GM19239 (cell line): ENCODE measurements at regions not wholly inside any gene's neighbourhood (a gene's known extent, or its start where the extent isn't known, plus 50 kb on each side); places are given as distances from the start of the nearest gene placed in this dataset.

Experiments used
- DNase-seq: peaks from one replicate; pipeline ENCODE4 v3.0.0; 2011; ENCODE audit warnings: low spot score; ENCODE audit not compliant: insufficient read length
- FAIRE-seq: peaks from 2 replicates; lab custom pipeline; 2011; peaks lifted over from hg19 to GRCh38; lab: Jason Lieb, UNC

GRCh38 chr5:125491986-125492492, 745.6 kb upstream of the ZNF608 start:
- no peak for DNase-seq
- no peak for FAIRE-seq

GRCh38 chr5:125492977-125493376, 746.5 kb upstream of the ZNF608 start:
- FAIRE-seq (no peak), DNase-seq (no peak)

DNA sequence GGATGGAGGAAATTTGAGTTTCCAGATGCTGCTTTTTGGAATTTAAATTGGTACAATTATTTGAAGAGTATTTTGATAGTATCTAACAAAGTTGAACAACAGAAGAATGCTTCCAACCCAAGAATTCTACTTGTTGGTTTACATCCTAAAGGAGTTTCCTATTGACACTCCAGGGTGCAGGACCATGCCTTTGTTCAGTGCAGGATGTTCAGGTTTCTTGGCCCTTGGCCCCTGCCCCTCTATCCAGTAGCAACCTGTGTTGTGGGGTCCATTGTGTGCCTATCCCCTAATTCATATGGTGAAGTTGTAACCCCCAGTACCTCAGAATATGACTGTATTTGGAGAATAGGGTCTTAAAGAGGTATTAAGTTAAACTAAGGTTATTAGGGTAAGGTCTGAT, 750.0 kb upstream of the ZNF608 start:
- DNase-seq = no peak
- no peak for FAIRE-seq

DNA sequence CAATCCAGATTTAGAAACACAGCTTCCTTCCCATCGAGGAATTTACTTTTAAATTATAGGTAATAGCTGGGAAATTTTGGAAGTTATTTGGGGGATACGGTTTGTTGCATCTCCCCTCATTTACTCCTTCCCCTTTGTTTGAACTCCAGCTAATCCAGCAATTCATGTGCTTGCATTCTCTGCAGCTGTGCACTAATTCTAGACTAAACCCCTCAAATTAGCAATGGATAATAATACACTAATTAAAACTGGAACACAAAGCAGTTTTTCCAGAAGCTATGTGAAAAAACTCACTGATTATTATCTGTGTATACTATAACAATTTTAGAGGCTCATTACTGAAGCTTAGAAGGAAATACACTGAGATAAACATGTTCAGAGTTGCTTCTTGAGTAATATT, 751.2 kb upstream of the ZNF608 start:
- no peak for FAIRE-seq
- no peak for DNase-seq

DNA sequence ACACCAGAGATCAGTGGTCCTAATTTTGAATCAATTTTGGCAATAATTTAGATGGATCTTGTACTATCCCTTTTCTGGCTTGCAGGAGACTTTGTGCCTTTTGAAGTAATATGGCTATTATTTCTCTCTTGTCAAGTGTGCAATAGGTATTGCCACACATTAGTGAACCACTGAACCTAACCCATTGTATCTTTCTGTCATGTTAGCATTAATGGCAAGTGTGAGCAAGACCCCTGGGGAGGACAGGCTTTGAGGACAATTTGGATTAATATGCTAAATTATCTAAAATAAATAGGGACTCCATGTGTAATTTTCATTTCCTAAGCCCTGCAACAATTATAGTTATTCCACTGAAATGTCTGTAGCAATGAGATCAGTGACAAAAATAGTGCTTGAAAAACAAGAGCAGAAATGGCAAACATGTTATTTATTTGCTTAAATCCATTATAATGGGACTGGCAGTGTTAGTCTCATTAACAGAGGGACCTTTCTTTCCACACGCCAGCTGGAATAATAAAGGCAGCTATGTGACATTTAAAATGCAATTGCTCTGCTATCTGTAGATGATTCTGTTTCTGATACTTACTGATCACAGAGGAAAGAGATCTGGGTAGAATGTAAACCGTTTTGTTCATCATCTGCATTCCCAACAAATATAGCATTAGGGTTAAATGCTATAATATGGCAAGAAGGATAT, 753.3 kb upstream of the ZNF608 start:
- no peak for DNase-seq
- no peak for FAIRE-seq

DNA sequence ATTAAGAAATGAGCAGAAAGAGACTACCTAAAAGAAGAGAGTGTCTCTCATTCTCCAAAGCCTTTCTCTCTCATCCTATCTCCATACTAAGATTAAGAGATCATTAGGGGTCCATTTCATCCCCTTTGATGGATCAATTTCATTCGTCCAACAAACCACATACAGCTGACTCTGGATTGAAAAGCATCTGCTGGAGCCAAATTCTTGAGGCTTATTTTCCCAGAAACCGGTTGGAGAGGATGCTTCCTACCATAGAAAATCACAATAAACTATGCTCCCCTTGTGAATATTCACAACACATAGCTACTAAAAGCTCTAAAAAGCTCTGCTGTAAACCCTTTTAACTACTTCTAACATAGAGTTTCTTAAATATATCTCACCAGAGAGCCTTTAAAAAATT, 755.0 kb upstream of the ZNF608 start:
- FAIRE-seq (no peak), DNase-seq (no peak)

GRCh38 chr5:125503946-125504345, 757.5 kb upstream of the ZNF608 start:
- DNase-seq (no peak), FAIRE-seq (no peak)

GRCh38 chr5:125505115-125505514, 758.7 kb upstream of the ZNF608 start:
- DNase-seq = no peak
- no peak for FAIRE-seq

DNA sequence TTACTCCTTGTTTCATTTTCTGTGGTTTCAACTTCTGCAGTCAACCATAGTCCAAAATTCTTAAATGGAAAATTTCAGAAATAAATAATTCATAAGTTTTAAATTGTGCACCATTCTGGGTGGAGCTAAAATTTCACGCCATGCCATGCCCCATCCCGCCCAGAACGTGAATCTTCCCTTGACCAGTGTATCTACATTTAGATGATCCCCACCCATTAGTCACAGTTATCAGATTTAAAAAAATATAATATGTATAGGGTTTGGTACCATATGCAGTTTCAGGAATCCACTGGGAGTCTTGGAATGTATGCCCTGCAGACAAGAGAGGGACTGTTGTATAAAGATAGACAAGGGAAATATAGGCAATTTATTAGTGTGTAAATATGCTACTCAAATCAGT, 759.7 kb upstream of the ZNF608 start:
- no peak for FAIRE-seq

DNA sequence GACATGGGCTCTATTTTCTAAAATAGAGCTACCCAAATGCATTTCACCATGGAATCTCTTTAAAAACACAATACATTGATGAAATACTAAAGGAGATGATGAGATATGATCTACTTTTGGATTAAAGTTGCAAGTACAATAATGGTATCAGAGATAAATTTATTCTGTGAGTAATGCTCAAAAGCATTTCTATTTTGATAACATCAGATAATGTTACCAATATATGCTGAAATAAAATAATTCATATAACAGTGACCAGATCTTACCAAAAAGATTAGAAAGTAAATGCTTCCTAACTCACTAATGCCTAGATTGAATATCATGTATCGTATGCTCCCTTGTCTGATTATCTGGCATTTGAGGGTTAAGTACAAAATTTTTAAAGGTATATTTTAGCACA, 761.8 kb upstream of the ZNF608 start:
- no peak for DNase-seq
- FAIRE-seq = no peak

More for the DNA sequence above, 759.7 kb upstream of the ZNF608 start:
- DNase-seq = no peak

- DNase-seq (no peak), FAIRE-seq (no peak)
These were observed 764.2 kb upstream of the ZNF608 start for GRCh38 chr5:125510651-125511050.

- FAIRE-seq (no peak), DNase-seq (no peak)
These were observed 771.6 kb upstream of the ZNF608 start for GRCh38 chr5:125517973-125518550.

DNA sequence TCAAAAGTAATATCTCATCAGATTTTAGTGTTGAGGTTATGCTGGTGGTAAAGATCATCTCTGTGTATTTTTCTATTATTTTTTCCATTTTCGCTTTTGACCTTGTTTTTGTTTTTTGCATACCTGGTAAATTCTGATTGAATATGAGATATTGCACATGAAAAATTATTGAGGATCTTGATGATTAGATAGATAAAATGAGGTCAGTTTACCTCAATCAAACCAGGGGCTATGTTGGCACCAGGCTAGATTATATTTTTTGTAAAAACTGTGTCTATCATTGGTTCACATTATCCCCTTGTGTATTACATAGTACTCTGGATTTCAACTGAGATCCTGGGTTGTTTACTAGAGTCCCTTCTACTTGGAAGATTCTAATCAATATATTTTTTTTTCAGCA, 774.9 kb upstream of the ZNF608 start:
- DNase-seq (no peak), FAIRE-seq (no peak)

DNA sequence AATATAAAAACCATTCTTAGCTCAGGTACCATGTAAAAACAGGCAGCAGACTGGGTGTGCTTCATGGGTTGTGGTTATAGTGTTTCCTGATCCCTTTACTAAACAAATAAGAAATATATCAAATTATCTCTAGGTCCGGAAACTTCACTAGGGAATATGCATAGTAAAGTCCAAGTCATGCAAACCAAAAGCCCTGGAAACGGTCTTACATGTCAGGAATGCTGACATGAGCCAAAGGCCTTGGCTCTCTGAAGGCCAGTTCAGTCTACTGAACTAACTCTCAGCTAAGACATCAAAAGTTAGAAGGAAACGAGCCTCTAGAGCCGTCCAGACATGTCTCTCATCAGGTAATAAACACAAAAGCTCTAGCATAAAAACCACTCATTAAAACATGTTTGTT, 778.9 kb upstream of the ZNF608 start:
- DNase-seq = no peak
- FAIRE-seq = no peak

DNA sequence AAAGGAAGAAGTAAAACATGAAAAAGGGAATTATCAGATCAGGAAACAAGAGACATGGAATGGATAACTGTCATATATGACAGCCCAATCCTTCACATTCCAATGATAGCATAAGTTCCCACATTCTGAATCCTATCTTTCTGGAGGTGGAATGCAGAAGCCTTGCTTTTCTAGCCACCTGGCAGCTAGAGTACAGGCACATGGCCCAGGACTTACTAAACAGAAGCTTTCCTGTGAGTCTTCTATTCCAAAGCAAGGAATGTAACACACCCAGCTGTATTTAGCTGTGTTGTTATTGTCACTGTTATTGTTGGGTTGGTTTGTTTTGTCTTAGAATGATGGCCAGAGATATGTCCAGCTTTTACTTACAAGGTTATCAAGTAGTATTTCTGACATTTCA, 780.5 kb upstream of the ZNF608 start:
- FAIRE-seq (no peak), DNase-seq (no peak)

DNA sequence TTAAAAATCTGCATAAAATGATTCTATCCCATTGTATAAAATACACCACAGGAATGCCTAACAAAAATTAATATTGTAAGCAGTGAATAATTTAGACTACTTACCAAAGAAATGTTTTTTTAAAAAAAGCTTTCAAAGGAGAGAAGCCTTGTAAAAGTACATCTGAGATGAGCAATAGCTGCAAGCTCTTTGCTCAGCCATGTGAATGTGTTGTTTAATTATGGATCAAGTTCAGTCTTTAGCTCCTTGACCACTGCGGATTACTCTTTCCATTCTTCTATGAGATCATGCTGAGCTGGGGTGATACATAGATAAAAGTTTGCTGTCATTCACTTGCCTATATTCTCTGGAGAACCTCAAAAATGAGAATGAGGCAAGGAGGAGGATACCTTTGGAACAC, 782.4 kb upstream of the ZNF608 start:
- DNase-seq (no peak), FAIRE-seq (no peak)

DNA sequence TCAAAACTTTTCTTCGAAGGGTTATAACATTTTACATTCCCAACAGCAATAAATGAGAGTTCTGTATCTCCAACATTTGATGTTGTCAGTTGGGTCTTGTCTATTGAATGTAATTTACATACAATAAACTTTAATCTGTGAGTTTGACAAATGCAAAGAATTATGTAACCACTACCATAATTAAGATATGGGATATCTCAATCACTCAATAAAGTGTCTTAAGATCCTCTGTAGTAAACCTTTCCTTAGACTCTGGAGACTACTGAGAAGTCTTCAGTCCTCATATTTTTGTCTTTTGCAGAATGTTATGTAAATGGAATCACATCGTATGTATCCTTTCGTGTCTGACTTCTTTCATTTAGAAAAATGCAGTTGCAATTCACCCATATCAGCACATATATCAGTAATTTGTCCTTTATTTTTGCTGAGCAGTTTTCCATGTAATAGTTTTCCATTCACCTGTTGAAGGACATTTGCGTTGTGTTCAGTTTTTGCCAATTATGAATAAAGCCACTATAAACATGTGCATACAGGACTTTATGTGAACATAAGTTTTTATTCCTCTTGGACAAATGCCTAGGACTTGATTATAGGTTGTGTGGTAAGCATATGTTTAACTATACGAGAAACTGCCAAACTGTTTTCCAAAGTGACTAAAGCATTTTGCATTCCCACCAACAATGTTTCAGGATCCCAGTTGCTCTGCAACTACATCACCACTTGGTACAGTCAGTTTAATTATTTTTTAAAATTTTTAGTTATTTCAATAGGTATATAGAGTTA, 784.6 kb upstream of the ZNF608 start:
- FAIRE-seq = no peak
- no peak for DNase-seq

GRCh38 chr5:125536095-125536494, 789.7 kb upstream of the ZNF608 start:
- no peak for DNase-seq

DNA sequence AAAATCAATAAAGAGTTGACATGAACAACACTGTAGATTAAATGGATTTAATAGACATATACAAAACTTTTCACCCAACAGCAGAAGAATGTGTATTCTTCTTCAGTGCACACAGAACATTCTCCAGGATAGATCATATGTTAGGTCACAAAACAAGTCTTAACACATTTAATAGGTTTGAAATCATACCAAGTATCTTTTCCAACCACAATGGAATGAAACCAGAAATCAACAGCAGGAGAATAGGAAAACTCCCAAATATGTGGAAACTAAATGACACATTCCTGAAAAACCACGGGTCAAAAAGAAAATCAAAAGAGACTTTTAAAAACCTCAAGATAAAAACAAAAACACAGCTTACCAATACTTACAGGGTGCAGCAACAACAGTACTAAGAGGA, 790.1 kb upstream of the ZNF608 start:
- no peak for FAIRE-seq
- DNase-seq = no peak

More at GRCh38 chr5:125536095-125536494, 789.7 kb upstream of the ZNF608 start:
- no peak for FAIRE-seq

DNA sequence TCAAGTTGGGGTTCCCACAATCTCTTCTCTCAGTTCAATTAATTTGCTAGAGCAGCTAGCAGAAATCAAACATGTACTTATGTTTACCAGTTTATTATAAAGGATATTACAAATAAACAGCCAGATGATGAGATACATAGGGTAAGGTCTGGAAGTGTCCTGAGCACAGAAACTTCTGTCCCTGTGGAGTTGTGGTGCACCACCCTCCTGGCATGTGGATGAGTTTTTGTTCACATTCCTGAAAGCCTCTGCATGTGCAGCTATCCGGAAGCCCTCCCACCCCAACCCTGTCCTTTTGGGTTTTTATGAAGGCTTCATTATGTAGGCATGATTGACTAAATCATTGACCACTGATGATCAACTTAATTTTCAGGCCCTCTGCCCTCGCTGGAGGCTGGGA, 791.2 kb upstream of the ZNF608 start:
- FAIRE-seq (no peak), DNase-seq (no peak)

- DNase-seq (no peak), FAIRE-seq (no peak)
These were observed 792.0 kb upstream of the ZNF608 start for GRCh38 chr5:125538469-125538868.
